NCI-H1436 treated with DMSO at 0.1 percent for 48 hours (cell line): ENCODE measurements at regions not wholly inside any gene's neighbourhood (a gene's known extent, or its start where the extent isn't known, plus 50 kb on each side); places are given as distances from the start of the nearest gene placed in this dataset.

Experiments
- DNase-seq: peaks from one replicate; lab custom pipeline; 2025; lab: John Stamatoyannopoulos, UW

DNA sequence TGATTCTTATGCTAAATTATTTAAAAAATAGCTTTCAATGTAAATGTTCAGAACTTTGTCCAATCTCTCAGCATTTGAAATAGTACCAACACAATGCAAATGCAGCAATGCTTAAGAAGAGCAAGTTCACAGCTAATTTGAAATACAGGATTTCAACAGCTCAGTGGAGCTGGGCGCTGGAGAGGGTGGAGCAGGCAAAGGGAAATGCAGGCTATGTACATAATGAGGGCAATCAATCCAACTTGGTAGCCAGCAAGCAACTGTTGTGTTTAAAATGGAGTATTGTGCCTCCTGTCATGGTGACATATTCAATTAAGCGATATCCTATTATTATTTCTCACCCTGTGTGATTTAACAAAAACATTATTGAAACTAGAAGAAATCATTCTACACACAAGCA, 568.8 kb downstream of the PSAT1 start:
- DNase-seq: peak; percentile 12

DNA sequence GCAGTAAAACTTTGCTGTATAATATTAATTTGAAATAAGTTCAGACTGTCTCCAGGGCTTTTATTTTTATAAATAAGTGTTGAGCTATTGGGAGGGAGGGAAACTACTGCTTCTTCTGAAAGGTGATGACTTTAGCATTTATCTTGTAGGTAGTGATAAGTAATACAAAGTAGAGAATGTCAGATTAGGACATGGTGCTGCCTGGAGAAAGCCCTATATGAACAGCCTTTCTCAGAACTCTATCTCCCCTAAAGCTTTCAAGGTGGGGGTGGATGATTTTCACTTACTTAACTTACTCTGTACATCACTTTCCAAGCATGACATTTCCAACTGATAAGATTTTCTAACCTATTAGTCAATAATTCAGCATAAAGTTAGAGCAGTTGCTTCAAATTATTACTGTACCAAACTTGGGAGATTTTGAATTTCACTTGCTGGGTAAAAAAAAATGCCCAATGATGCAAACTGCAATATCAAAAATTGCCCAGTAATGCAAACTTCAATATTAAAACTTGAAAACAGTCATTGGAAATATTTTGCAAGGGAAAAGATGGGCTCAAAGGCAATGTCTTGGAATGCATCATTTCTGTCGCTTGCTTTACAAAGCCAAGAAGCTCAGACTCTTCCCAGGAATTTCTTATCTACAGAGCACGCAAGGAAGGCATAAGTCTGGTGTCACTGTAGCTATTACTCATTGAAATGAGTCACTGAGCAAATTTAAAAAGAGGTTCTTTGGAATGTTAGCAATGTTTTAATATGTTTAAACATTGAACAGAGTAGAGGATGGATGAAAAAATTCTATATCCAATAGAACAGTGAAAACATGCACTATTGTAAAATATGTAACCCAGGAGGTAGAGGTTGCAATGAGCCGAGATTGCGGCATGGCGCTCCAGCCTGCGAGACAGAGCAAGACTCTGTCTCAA, 569.5 kb downstream of the PSAT1 start:
- no peak for DNase-seq

DNA sequence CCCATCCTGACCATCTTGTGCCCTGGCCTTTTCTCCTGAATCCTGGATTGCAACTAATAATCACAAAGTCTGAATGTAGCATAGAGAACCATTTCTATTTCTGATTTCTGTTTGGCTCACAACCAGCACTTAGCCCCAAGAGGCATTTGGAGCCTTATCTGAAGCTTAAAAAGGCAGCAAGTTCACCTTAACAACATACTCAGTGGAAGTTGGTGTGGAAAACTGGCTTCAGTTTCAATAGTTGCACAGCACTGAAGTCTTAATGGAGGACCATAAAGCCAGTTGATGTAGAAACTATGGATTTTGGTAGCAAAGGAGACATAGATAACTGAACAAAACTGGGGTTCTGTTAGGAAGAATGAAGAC, 574.1 kb downstream of the PSAT1 start:
- no peak for DNase-seq

DNA sequence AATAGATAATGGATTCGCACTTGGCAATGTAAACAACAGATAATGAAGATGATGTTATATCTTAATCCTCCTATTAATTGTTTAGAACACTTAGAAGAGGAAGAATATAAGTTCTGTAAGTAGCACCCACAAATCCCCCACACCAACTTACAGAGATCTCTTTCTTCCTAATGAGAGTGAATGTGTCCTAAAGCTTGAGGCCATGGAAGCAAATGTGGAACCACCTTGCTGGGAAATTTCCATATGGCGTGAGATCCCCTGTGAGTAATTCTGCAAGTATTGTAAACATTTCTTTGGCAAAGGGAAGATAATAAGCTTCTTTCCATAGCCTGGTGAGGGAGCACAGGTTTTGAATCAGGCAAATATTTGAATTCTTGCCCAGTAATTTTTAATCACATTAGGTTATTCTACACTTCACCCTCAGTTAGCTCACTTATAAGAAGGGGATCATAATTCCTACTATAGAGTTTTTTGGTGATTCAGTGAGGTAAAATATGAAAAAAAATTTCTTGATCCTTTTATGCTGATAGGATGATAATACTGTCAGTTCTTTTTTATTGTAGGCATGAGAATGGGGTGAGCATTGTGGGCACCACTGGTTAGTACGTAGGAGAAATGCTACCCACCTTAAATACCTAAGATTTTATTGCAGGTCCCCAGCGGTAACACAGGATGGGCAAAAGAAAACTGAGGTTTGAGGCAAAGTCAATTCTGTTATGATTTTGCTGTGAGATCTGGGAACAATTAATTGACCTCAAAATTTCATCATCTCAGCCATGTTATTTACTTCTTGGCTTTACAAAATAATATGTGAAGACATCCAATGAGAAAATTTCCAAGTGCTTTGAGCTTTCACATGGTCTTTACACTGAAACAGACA, 574.8 kb downstream of the PSAT1 start:
- no peak for DNase-seq

DNA sequence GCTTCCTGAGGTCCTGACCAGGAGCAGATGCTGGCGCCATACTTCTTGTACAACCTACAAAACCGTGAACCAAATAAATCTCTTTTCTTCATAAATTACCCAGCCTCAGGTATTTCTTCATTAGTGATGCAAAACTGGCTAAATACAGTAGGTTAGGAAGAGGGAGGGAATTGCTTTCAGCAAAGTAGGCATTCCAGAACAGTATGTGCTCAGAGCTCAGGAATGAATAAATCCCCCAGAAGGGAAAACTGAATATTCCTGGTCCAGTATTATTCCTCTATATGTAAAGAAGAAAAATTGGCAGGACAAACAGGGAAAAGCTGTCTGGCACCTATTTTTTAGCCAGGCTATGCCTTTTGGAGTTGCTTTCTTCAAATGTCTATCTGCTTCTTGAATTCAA, 577.1 kb downstream of the PSAT1 start:
- DNase-seq: no peak

DNA sequence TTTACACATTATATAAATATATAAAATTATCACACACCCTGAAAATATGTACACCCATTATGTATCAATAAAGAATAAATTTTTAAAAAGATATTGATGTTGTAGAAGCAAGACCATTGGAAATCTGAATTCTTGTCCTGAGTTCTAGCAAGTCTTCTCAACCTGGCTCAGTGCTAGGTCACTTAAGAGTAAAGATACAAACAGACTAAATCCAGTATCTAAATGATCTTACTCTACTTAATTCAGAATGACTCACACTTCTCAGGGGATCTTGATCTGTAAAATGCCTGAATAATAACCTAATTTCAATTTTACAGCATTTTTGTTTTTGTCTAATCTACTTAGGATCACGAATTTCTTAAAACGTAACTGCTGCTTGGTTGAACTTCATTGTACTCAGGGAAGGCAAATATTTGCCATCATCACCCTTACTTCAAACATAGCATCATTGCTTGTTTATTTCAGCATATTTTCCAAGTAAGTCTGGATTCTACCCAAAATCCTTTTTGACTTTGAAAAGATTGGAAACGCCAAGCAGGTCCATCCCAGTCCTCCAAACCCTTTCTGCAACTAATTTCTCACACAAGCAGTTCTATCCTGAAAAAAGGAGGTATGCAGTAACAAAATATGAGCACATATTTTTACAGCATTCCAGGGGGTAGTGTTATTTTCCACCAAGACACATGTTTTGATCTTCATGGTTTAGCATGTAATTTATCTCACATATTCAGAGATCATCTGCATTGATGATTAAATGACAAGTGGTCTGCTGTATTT, 582.6 kb downstream of the PSAT1 start:
- DNase-seq: no peak

DNA sequence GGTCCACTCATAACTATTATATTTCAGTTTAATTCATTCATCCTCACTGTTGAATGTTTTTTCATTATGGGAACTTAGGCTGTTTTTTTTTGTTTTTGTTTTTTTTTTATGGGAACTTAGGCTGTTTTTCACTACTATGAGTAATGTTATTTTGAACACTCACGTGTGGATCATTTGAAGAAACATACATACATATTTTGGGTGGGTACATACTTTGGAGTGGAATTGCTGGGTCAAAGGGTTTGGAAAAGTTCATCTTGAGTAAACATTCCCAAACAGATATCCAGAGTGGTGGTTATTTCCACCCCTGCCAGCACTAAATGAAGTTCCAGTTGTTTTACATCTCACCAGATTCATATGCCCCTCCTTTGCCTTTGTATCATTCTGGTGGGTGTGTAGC, 584.4 kb downstream of the PSAT1 start:
- DNase-seq: no peak

DNA sequence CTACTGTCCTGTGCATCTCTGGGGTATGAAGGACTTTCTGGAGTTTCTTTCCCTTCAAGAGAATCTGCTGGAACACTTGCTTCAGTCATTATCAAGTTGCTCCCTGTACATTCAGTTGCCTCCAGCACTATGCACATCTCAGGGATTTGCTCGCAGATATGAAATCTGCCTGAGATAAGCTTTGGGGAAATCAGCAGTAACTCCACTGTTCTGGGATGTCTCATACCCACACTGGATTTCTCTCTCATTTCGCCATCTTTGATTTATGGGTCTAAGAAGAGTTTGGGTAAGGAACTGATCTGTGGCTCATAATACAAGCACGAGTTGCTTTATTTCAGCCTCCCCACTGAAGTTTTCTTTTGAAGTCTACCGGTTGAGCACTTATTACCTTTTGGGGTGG, 585.6 kb downstream of the PSAT1 start:
- DNase-seq: no peak

DNA sequence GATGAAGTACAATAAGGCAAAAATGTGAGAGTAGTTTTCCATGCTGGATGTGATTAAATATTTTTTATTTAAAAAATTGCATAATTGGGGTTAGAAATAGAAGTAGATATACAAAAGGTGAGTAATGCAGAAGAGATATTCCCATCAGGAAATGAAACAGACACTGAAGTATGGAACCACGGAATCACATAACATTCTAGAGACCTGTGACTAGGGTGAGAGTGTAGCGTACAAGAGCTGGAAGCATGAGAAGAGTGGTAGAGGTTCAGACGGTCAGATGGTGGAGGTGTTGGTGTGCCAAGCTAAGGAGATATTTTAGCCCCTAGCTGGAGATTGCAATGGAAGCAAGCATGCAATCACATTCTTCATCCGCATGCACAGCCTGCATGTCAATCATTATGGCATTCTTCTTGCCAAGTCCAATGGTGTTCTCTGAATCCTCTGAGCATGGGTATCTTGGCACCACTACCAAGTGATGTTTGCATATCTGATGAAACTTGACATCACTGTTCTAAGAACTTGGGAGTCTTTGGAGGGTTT, 587.8 kb downstream of the PSAT1 start:
- no peak for DNase-seq

DNA sequence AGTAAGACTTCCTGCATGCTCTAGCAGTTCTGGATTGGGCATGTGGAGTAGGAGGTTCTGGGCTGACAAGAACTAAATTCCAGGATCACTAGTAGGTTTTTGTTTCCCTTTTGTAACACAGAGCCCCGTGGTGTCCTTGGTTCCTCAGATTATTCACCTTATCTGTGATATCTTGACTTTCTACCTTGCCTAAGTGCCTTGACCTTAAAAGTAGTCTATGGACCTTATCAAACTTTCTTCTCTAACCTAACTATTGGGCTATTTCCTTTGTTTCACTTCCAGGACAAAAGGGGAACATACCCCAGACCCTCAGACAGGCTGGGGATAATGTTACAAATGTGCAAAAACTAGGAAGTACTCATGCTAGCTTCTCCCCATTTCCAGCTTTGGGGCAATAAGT, 595.3 kb downstream of the PSAT1 start:
- DNase-seq: no peak

DNA sequence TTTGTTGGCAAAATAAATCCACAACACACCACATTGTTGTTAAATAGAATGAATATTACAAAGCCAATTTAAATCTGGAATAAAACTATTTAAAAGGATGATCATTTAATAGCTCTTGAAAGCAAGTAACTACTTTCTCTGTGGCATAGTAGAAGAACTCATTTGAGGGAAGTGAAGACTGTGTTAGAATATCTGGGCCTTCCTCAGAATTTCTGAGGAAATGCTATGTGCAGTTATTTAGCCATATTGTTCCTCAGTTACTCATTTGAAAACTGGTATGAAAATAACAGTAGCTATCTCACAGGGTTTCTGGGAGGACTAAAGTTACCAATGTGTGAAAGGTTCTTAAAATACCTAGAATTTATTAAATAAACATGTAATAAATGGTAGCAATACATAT, 595.8 kb downstream of the PSAT1 start:
- no peak for DNase-seq

DNA sequence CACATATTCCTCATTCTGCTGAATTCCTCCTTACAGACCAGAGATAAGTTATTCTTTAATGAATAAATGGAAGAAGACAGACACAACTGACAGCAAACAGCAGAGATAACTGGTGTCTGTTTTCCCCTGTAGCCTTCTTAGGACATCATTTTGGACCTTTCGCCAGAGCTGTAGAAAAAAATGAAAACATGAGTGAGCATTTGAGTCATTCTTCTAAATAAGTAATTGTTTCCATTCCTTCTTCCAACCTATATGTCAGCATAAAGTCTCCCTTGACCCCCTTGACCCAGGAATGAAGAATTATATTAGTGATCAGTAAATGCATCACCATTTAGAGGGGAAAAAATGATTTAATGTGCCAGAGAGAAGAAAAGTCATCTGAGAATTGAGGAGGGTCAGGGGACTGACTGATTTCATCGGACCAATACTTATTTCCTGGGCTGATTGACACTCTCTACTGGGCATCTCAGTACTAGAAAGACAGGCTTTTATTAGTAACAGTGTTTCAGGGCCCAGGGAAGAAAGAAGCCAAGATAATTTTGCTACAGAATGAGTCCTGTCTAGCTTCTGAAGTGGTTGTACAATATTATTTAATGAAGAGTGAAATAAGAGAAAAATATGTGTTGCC, 597.0 kb downstream of the PSAT1 start:
- no peak for DNase-seq

DNA sequence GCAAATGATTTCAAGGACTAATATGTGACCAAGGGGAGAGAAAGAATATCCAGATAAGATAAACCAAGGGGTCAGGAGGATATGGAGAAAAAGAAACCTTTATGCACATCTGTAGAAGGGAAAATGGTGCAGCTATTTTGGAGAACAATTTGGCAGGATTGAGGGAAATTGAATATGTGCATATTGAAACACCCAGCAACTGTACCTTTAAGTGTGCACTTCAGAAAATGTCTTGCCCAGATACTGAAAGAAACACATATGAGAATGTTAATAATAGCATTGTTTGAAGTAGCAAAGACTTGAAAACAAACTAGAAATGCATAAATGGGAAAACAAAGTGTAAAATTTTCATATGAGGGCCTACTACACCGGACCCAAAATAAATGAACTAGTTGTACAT, 599.6 kb downstream of the PSAT1 start:
- no peak for DNase-seq

DNA sequence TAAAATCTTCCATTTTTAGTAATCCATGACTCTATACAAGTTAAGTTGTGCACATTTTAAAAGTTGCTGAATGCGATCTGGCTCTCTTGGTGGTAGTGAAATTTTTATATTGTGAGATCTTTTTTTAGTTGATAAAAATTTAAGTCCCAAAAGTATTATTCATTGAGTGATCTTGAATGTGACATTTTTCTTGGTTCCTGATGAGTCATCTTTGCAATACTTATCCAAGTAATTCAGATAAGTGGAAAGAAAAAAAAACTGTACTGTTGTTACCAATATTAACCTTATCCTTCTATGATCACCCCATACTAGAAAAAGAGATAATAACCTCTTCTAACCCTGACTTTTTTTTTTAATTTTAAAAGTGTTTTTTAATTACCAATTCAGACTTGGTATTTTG, 601.3 kb downstream of the PSAT1 start:
- no peak for DNase-seq

DNA sequence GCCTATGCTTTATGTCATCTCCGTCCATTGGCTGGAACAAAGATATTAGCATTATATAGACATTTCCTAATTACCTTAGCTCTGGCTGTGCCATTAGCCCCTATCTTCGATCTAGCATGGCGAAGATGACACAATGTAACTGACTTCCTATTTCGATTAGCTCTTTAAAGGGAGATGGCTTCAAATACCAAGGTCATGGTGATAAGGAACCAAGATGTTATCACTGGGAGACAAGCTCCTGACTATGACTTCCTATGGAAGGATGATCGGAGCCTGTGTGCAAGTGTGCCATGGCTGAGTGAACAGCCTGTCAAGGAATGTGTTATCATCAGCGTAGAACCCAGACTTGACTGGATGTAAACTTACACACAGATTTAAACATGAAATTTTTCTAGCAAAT, 602.1 kb downstream of the PSAT1 start:
- no peak for DNase-seq

DNA sequence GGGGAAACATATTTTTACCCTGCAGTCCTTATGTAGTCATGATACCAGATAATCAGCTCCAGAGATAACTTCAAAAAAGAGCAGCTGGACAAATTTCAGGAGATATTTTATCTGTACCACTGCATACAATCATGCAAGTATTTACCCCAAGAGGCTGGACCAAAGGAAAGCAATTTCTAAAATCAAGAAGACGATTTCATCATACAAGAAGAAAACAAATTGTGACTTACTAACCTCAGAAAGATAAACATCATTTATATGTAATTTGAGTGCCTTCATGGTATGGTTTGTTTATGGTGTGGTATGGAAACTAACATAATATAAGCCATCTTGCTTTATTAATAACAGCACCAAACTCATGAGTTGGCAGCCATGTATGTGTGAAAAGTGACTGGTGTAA, 603.6 kb downstream of the PSAT1 start:
- no peak for DNase-seq

DNA sequence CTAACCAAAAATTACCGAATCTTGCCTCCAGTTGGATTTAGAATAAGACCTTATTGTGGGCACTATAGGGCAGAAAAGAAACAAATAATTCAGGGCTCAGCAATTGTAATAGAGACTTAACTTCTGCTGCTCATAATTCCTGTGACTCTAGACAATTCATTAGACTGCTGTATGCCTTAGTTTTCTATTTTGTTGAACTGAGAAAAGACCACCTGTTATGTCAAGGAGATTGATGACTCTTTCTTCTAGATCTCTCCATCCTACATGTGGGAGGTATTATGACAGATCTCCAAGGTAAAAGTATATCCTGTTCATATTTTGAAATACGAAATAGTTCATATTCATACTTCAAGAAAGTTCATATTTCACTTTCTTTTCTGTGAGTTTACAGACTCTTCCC, 605.1 kb downstream of the PSAT1 start:
- DNase-seq: no peak

DNA sequence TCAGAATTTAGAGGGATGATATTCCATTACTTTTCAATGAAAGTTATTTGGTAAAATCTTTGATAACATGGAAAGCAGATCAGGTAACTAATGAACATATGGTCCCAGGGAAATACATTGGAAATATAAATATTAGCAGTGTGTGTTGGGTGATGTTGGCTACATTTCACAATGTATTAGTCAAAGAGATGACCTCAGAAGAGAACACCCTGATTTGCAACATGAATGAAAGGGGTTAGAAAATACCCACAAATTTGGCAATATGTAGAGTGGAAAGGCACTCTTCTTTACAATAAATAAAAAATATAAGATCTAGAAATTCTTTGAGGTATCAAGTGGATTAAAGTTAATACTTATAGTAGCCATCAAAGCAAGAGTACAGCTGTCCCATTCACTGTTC, 606.7 kb downstream of the PSAT1 start:
- DNase-seq: no peak

DNA sequence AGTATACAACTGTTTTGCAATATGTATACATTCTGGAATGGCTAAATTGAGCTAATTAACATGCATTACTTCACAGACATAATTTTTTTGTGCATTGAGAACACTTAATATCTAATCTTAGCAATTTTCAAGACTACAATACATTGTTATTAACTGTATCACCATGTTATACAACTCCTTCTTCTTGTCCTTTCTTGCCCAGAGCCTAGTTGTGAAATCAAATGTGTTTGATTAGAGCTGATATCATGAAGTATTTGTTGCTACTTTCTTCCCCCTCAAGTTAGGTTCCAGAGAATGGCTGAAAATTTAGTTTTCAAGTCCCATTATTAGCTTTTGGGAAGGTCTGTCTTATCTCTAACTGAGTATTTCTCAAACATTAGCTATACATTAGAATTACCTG, 607.8 kb downstream of the PSAT1 start:
- no peak for DNase-seq

DNA sequence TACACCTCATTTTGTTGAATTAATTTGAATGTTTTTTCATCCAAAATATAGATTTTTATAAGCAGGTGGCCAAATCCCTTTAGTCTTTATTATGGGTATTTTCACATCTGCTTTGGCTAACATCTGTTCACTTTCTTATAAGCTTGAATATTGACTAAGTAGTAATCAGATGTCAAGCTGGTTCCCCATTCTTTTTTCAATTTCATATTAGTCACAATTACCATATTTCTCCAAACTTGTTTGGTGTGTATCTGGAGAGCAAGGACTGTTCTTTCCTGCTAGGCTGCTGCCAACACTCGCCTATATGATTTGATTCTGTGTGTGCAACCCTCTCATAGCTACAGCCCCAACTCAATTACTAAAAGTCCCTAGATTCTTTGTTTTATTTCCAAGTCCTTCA, 608.5 kb downstream of the PSAT1 start:
- no peak for DNase-seq

DNA sequence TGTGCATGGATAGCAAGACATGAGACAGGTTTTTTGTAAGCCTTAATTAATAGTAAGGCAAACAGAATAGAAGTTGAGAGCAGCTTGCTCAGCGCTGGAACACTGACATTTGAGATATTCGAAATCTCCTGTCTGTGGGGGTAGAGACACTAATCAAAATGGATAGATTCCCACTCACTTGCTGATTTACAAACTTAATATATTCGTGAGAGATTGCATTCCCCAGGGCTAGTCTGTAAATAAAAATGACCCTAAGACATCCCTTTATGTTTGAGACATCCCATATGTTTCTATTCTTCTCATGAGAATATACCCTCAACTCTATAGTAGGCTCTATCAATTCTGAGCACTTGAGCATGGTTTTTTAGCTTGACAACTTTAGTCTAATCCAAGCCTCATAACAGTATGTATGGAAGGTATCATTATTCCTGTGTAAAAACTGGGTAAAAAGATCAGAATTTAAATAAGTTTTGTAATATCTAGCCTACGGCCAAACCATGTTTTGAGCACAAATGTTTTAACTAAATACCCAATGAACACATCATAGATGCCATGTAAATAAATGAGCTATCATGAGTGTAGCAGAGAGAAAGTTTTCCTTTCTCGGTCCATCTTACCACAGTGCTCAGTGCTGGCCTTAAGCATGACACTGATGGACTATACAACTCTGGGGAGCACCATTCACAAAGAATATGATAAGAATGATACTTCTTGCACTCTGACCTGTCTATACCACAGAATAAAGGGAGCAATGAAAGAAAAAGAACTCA, 609.2 kb downstream of the PSAT1 start:
- no peak for DNase-seq
